CD4-positive, alpha-beta memory T cell (primary cell): ENCODE measurements at regions not wholly inside any gene's neighbourhood (a gene's known extent, or its start where the extent isn't known, plus 50 kb on each side); places are given as distances from the start of the nearest gene placed in this dataset.

Experiments
- CTCF ChIA-PET: fragments of 350-600 bp; sonication (Branson Sonifier 250); formaldehyde crosslinking; loops from one replicate; lab custom pipeline; 2021; ENCODE audit warnings: inconsistent platforms; ENCODE audit not compliant: partially characterized antibody; lab: Charles Lee
- POLR2A ChIA-PET: fragments of 350-600 bp; sonication (Branson Sonifier 250); formaldehyde crosslinking; loops from one replicate; lab custom pipeline; 2021; ENCODE audit not compliant: partially characterized antibody; lab: Charles Lee
- DNase-seq, 5 donors: peaks; one replicate each; pipeline versions ENCODE4 v3.0.0 to v3.0.0-alpha.2; 2020 to 2022; ENCODE audit warnings: mixed read lengths in 1 of 5
- H3K27ac ChIP-seq: one replicate; pipeline ENCODE4 v1.7.0; 2013; ENCODE audit warnings: low read depth, low read length
- H3K27me3 ChIP-seq: 2 replicates; pipeline ENCODE4 v1.7.0; 2013; ENCODE audit warnings: mild to moderate bottlenecking, low read length, moderate library complexity; ENCODE audit not compliant: insufficient read depth
- H3K36me3 ChIP-seq: 2 replicates; pipeline ENCODE4 v1.7.0; 2013; ENCODE audit warnings: mild to moderate bottlenecking, low read length, moderate library complexity; ENCODE audit not compliant: insufficient read depth
- H3K4me1 ChIP-seq: 2 replicates; pipeline ENCODE4 v1.7.0; 2013; ENCODE audit warnings: mild to moderate bottlenecking, low read length, moderate library complexity; ENCODE audit not compliant: insufficient read depth
- H3K4me3 ChIP-seq, 2 donors: one replicate each; pipeline ENCODE4 v1.7.0; 2013; ENCODE audit warnings: low read length in 2 of 2, mild to moderate bottlenecking in 1 of 2
- H3K9me3 ChIP-seq, 2 donors: one replicate each; pipeline ENCODE4 v1.7.0; 2013; ENCODE audit warnings: low read length in 2 of 2, control low read depth in 1 of 2; ENCODE audit not compliant: control insufficient read depth in 1 of 2
- H3K27ac Mint-ChIP-seq, 7 donors: one replicate each; pipeline ENCODE4 v1.8.0; 2020 to 2021; ENCODE audit warnings: mixed read lengths in 7 of 7, mild to moderate bottlenecking in 6 of 7, inconsistent platforms in 3 of 7, moderate library complexity in 3 of 7
- H3K27me3 Mint-ChIP-seq, 2 donors: one replicate each; pipeline ENCODE4 v1.8.0; 2020 to 2021; ENCODE audit warnings: mixed read lengths in 2 of 2
- H3K36me3 Mint-ChIP-seq, 2 donors: one replicate each; pipeline ENCODE4 v1.8.0; 2020 to 2021; ENCODE audit warnings: mixed read lengths in 2 of 2, inconsistent platforms in 1 of 2, mild to moderate bottlenecking in 1 of 2
- H3K4me1 Mint-ChIP-seq, 4 donors: one replicate each; pipeline ENCODE4 v1.8.0; 2020 to 2021; ENCODE audit warnings: mixed read lengths in 4 of 4, mild to moderate bottlenecking in 1 of 4
- H3K4me3 Mint-ChIP-seq, 8 donors: one replicate each; pipeline ENCODE4 v1.8.0; 2020 to 2021; ENCODE audit warnings: mixed read lengths in 8 of 8, mild to moderate bottlenecking in 7 of 8, moderate library complexity in 6 of 8, inconsistent platforms in 3 of 8
- H3K9me3 Mint-ChIP-seq, 8 donors: one replicate each; pipeline ENCODE4 v1.8.0; 2020 to 2021; ENCODE audit warnings: mixed read lengths in 8 of 8, mild to moderate bottlenecking in 5 of 8, inconsistent platforms in 3 of 8, moderate library complexity in 1 of 8
- intact Hi-C: fragments of 100-400 bp; cut with micrococcal nuclease; formaldehyde crosslinking; loops from one replicate; pipeline ENCODE4 v1.15.1; 2023

DNA sequence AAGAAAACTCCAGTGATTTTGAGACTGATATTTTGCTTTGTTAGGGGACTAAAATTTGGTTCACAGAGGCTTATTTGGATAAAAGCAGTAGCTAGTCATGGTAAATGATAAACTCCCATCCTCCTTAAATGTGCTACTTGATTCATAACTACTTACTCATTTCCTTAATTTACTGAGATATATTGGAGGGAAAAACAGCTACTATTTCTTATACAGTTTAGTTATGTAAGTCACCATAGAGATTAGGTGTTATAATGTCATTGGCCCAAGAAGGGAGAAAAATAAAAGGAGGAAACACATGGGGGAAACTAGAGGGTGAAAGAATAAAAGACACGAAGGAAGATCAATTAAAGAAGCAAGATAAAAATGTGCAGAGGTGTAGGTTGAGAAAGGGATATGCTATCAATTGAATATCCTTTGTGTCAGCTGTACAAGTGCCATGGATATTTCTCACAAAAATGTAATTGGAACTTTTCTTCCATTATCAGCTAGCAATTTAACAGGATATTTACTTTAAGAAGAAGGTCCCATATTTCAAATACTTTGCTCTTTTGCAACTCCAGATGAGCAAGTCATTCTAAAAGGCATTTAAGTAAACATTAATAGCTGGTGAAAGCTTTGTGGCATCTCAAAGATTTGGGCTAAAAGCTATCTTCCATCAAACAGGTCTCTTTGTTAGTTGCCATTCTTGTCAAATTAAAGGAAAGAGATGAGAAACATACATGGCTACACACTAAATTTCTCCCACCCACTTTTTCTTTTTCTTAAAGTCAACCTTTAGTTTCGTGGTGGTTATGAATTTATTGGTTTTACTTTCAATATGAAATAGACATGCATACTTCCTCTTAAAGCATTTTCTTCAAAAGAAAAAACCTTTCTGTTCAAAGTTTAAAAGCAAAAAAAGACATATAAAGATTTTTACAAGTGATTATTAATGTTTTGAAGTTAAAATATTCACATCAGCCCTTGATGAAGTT is 439.5 kb downstream of the CCER1 start:
- ChIA-PET POLR2A (no interaction called here), CTCF (no interaction called here)
- Histone ChIP-seq H3K4me3 (no peak overlapping the region), H3K9me3 (no peaks in the 10 kb centered on the region), H3K4me1 (peaks cover 7% of the 10 kb centered on the region), H3K27me3 (no peaks in the 10 kb centered on the region), H3K27ac (no peak overlapping the region), H3K36me3 (no peaks in the 10 kb centered on the region)
- intact Hi-C loops, result no loop called here
- Mint-ChIP-seq H3K27me3 (no peaks in the 10 kb centered on the region), H3K36me3 (no peaks in the 10 kb centered on the region), H3K9me3 (no peaks in the 10 kb centered on the region), H3K27ac (no peak overlapping the region), H3K4me3 (peak overlapping the region in 4 of 8 donors; percentile 2 to 69 (median 36)), H3K4me1 (peaks cover 2 to 5% (median 4%) of the 10 kb centered on the region in 4 donors)
- no peak for DNase-seq

- H3K4me3 ChIP-seq, result no peak overlapping the region
- no peaks in the 10 kb centered on the region for H3K27me3 ChIP-seq
- DNase-seq, result no peak
- Mint-ChIP-seq H3K27ac (no peak overlapping the region), H3K4me3 (no peak overlapping the region), H3K27me3 (no peaks in the 10 kb centered on the region), H3K36me3 (no peaks in the 10 kb centered on the region), H3K4me1 (peaks cover 2 to 5% (median 4%) of the 10 kb centered on the region in 4 donors), H3K9me3 (no peaks in the 10 kb centered on the region)
- intact Hi-C loops, result no loop called here
- CTCF ChIA-PET, result no interaction called here
- no peaks in the 10 kb centered on the region for H3K36me3 ChIP-seq
- H3K4me1 ChIP-seq, result peaks cover 7% of the 10 kb centered on the region
- no peaks in the 10 kb centered on the region for H3K9me3 ChIP-seq
- no peak overlapping the region for H3K27ac ChIP-seq
- POLR2A ChIA-PET, result no interaction called here
These were observed 440.7 kb downstream of the CCER1 start for GRCh38 chr12:90514325-90514724.

- Histone ChIP-seq H3K4me3 (no peak overlapping the region), H3K27me3 (no peaks in the 10 kb centered on the region), H3K36me3 (no peaks in the 10 kb centered on the region), H3K4me1 (peaks cover 7% of the 10 kb centered on the region), H3K9me3 (no peaks in the 10 kb centered on the region), H3K27ac (no peak overlapping the region)
- Mint-ChIP-seq H3K36me3 (no peaks in the 10 kb centered on the region), H3K4me3 (no peak overlapping the region), H3K9me3 (no peaks in the 10 kb centered on the region), H3K27ac (no peak overlapping the region), H3K27me3 (no peaks in the 10 kb centered on the region), H3K4me1 (peaks cover 2 to 5% (median 4%) of the 10 kb centered on the region in 4 donors)
- POLR2A ChIA-PET, result no interaction called here
- CTCF ChIA-PET, result no interaction called here
- no peak for DNase-seq
- intact Hi-C loops, result no loop called here
These were observed 442.5 kb downstream of the CCER1 start for GRCh38 chr12:90512518-90512917.

DNA sequence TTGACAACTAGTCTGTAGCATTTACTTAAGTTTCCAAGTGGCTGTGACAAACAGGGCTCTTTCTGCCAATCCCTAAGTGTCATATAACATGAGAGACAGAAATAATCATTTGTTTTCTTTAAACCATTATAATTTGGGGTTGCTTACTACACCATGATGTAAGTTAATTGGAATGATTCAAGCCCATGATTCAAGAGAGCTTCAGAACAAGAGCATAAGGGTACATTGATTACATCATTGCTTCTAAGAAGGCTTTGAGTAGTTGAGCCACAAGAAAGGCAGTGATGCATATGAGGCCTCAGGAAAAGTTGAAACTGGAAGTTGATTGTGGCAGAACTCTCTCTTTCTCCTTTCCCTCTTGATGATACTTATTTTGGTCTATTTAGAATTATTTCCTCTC is 444.0 kb downstream of the CCER1 start:
- Histone ChIP-seq H3K36me3 (no peaks in the 10 kb centered on the region), H3K9me3 (no peaks in the 10 kb centered on the region), H3K4me1 (peaks cover 7% of the 10 kb centered on the region), H3K27ac (no peak overlapping the region), H3K27me3 (no peaks in the 10 kb centered on the region), H3K4me3 (no peak overlapping the region)
- H3K4me3 Mint-ChIP-seq, result no peak overlapping the region
- ChIA-PET CTCF (no interaction called here), POLR2A (no interaction called here)
- H3K36me3 Mint-ChIP-seq, result no peaks in the 10 kb centered on the region
- no peaks in the 10 kb centered on the region for H3K27me3 Mint-ChIP-seq
- H3K4me1 Mint-ChIP-seq, result peaks cover 2 to 5% (median 4%) of the 10 kb centered on the region in 4 donors
- H3K9me3 Mint-ChIP-seq, result no peaks in the 10 kb centered on the region
- intact Hi-C loops, result no loop called here
- no peak overlapping the region for H3K27ac Mint-ChIP-seq
- no peak for DNase-seq

DNA sequence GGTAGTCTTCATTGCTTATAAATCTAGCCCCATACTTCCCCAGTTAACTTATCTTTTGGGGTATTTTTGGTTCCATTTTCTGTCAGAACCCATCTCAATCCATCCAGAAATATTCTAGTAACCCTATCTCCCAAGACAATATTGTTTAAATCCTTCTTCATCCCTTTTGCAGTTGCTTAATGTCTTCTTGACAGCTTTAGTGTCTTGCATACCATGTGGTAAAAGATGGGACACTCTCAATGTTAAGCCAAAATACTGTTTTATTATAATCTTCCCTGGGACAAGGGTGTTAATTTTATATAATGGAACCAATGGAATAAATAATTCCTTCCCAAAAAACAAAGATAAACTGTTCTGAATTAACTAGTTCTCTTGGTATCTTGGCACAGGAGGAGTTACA is 450.2 kb downstream of the CCER1 start:
- Mint-ChIP-seq H3K27ac (no peak overlapping the region), H3K36me3 (no peaks in the 10 kb centered on the region), H3K4me1 (no peaks in the 10 kb centered on the region), H3K9me3 (peaks cover 0 to 2% (median 0%) of the 10 kb centered on the region in 8 donors), H3K27me3 (no peaks in the 10 kb centered on the region), H3K4me3 (no peak overlapping the region)
- Histone ChIP-seq H3K4me1 (no peaks in the 10 kb centered on the region), H3K4me3 (no peak overlapping the region), H3K27ac (no peak overlapping the region), H3K36me3 (no peaks in the 10 kb centered on the region), H3K9me3 (no peaks in the 10 kb centered on the region), H3K27me3 (no peaks in the 10 kb centered on the region)
- POLR2A ChIA-PET, result no interaction called here
- CTCF ChIA-PET, result no interaction called here
- intact Hi-C loops, result no loop called here
- no peak for DNase-seq

- H3K4me1 ChIP-seq, result no peaks in the 10 kb centered on the region
- intact Hi-C loops, result no loop called here
- H3K4me1 Mint-ChIP-seq, result no peaks in the 10 kb centered on the region
- no peaks in the 10 kb centered on the region for H3K36me3 Mint-ChIP-seq
- ChIA-PET CTCF (no interaction called here), POLR2A (no interaction called here)
- H3K4me3 Mint-ChIP-seq, result no peak overlapping the region
- H3K27ac ChIP-seq, result no peak overlapping the region
- no peak for DNase-seq
- H3K36me3 ChIP-seq, result no peaks in the 10 kb centered on the region
- H3K9me3 Mint-ChIP-seq, result peaks cover 0 to 2% (median 0%) of the 10 kb centered on the region in 8 donors
- H3K4me3 ChIP-seq, result no peak overlapping the region
- H3K27me3 ChIP-seq, result no peaks in the 10 kb centered on the region
- no peaks in the 10 kb centered on the region for H3K9me3 ChIP-seq
- no peaks in the 10 kb centered on the region for H3K27me3 Mint-ChIP-seq
- no peak overlapping the region for H3K27ac Mint-ChIP-seq
These were observed 452.9 kb downstream of the CCER1 start for GRCh38 chr12:90502070-90502469.

DNA sequence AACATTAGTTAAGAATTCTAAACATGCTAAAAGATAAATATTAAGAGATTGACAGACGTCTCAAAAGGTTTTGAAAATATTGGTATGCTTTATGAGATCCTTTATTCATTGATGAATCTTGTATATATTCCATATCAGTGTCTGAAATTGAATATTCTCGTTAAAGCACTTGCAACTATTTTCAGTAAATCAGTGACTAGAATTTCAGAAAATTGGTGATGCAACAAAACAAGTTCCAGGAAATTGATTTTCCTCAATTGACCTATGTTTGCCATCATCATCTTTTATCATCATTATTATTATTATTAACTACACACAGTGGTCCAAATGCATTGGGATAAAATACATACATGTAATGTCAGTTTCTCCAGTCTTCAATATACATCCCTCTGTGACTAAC is 453.6 kb downstream of the CCER1 start:
- intact Hi-C loops, result no loop called here
- H3K4me1 ChIP-seq, result no peaks in the 10 kb centered on the region
- POLR2A ChIA-PET, result no interaction called here
- Mint-ChIP-seq H3K9me3 (peaks cover 0 to 2% (median 0%) of the 10 kb centered on the region in 8 donors), H3K36me3 (no peaks in the 10 kb centered on the region), H3K27me3 (no peaks in the 10 kb centered on the region), H3K4me1 (no peaks in the 10 kb centered on the region), H3K27ac (no peak overlapping the region), H3K4me3 (no peak overlapping the region)
- H3K27ac ChIP-seq, result no peak overlapping the region
- H3K27me3 ChIP-seq, result no peaks in the 10 kb centered on the region
- no peak overlapping the region for H3K4me3 ChIP-seq
- H3K36me3 ChIP-seq, result no peaks in the 10 kb centered on the region
- CTCF ChIA-PET, result no interaction called here
- DNase-seq, result no peak
- no peaks in the 10 kb centered on the region for H3K9me3 ChIP-seq
